ENCODE measurements at regions not wholly inside any gene's neighbourhood (a gene's known extent, or its start where the extent isn't known, plus 50 kb on each side); places are given as distances from the start of the nearest gene placed in this dataset.

DNA sequence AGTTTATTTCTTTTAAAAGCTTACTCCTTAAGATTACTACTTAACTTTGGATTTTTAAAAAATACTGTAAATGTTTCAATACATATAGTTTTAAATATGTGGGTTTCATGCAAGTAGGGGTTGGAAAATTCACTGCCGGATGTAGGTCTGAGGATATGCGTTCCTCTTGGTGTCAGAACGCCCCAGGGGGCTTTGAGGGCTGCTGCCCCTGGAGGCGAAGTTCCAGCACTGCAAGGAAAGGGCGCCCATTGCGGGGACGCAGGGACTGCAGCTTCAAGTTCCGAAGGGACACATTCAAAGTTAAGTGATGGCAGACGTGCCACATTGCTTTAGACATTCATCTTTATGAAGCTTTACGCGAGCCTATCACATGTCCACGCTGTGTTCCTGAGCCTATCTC, 152.9 kb downstream of the SOD2 start:
- DNase-seq (ENCODE audit: extremely low read depth in 1 of 4, low spot score in 3 of 4) (peak; percentile 55 to 64 (median 58)), FAIRE-seq (peak; percentile 84), ATAC-seq (peak; percentile 100)
- Histone ChIP-seq H3K9me1 (ENCODE audit: control insufficient read depth, insufficient read depth, low read length) (no peaks in the 10 kb centered on the region), H3K36me3 (ENCODE audit: control insufficient read depth, insufficient read depth, low read length) (no peaks in the 10 kb centered on the region), H3K4me3 (no peak overlapping the region), H3K9me3 (replicated peaks; ENCODE audit: control insufficient read depth, insufficient read depth, low read depth, low read length) (no peaks in the 10 kb centered on the region), H3K27ac (ENCODE audit: extremely low read depth, low read depth, low read length) (no peak overlapping the region), H2AFZ (ENCODE audit: low read depth, low read length) (no peak overlapping the region), H3K27me3 (ENCODE audit: control insufficient read depth in 2 of 2, insufficient read depth in 2 of 2, low read length in 2 of 2) (peaks cover 0 to 21% of the 10 kb centered on the region in 2 experiments; a peak in 3 of 5 replicates), H3K4me1 (replicated peaks in 1 of 2; ENCODE audit: control insufficient read depth in 2 of 2, insufficient read depth in 2 of 2, low read length in 2 of 2) (no peaks in the 10 kb centered on the region), H3K4me2 (ENCODE audit: insufficient read depth, low read length) (no peak overlapping the region), H3K9ac (ENCODE audit: insufficient read depth in 1 of 2, low read depth in 2 of 2, low read length in 2 of 2) (no peak overlapping the region), H3K79me2 (ENCODE audit: control insufficient read depth, insufficient read depth, low read length) (no peaks in the 10 kb centered on the region), H4K20me1 (replicated peaks; ENCODE audit: control insufficient read depth, insufficient read depth, low read length) (no peaks in the 10 kb centered on the region)
- WGBS (ENCODE audit: insufficient coverage, low coverage, missing lambda C conversion rate), result under 1% methylated on average over 12 of the region's 12 CpGs
- ChIA-PET CTCF (ENCODE audit: low intra/inter-chr PET ratio) (no interaction called here), POLR2A (interaction anchor here (1.1 to 1.4 kb wide), 2 partner anchors 9 to 13 kb away, joined by 3 read pairs; no protein-coding TSS in a partner anchor)
- no TSS peak for BruUV-seq (replicated peaks)
- in situ Hi-C loops (cut with MboI), result no loop called here
- intact Hi-C loops (cut with micrococcal nuclease), result no loop called here
- TF ChIP-seq XRCC5 (IDR thresholded peaks at IDR 0.05; ENCODE audit: low read depth, low read length) (peak; percentile 64; the same call in 1 of the 2 replicates), ZBTB7A (IDR thresholded peaks at IDR 0.05; ENCODE audit: borderline replicate concordance, control insufficient read depth, low read depth, low read length) (peak; percentile 23; the same call in 1 of the 2 replicates), ZNF384 (IDR thresholded peaks at IDR 0.05; ENCODE audit: low read depth, low read length) (no peak), CHD4 (IDR thresholded peaks at IDR 0.05; ENCODE audit: insufficient read depth, insufficient replicate concordance, low read depth, low read length, poor library complexity, severe bottlenecking) (no peak), YY1 (IDR thresholded peaks at IDR 0.05; ENCODE audit: borderline replicate concordance in 1 of 3, control insufficient read depth in 1 of 3, extremely low read depth in 1 of 3, insufficient read depth in 3 of 3, insufficient read length in 1 of 3, insufficient replicate concordance in 2 of 3, low read depth in 1 of 3, low read length in 2 of 3) (peak in 1 of 3 experiments; percentile 29)
- TF ChIP-seq, protein P1, sequence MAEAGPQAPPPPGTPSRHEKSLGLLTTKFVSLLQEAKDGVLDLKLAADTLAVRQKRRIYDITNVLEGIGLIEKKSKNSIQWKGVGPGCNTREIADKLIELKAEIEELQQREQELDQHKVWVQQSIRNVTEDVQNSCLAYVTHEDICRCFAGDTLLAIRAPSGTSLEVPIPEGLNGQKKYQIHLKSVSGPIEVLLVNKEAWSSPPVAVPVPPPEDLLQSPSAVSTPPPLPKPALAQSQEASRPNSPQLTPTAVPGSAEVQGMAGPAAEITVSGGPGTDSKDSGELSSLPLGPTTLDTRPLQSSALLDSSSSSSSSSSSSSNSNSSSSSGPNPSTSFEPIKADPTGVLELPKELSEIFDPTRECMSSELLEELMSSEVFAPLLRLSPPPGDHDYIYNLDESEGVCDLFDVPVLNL (CRISPR knock-in tag; IDR thresholded peaks at IDR 0.05; ENCODE audit: low read depth), result no peak
- TF ChIP-seq, protein P2, sequence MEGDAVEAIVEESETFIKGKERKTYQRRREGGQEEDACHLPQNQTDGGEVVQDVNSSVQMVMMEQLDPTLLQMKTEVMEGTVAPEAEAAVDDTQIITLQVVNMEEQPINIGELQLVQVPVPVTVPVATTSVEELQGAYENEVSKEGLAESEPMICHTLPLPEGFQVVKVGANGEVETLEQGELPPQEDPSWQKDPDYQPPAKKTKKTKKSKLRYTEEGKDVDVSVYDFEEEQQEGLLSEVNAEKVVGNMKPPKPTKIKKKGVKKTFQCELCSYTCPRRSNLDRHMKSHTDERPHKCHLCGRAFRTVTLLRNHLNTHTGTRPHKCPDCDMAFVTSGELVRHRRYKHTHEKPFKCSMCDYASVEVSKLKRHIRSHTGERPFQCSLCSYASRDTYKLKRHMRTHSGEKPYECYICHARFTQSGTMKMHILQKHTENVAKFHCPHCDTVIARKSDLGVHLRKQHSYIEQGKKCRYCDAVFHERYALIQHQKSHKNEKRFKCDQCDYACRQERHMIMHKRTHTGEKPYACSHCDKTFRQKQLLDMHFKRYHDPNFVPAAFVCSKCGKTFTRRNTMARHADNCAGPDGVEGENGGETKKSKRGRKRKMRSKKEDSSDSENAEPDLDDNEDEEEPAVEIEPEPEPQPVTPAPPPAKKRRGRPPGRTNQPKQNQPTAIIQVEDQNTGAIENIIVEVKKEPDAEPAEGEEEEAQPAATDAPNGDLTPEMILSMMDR (IDR thresholded peaks at IDR 0.05 in 2 of 3, conservative IDR thresholded peaks at IDR 0.05 in 1 of 3; ENCODE audit: insufficient read depth in 2 of 3, low read depth in 1 of 3, low read length in 3 of 3), result peak; percentile 72 to 97 (median 78)
- TF ChIP-seq, protein P3, sequence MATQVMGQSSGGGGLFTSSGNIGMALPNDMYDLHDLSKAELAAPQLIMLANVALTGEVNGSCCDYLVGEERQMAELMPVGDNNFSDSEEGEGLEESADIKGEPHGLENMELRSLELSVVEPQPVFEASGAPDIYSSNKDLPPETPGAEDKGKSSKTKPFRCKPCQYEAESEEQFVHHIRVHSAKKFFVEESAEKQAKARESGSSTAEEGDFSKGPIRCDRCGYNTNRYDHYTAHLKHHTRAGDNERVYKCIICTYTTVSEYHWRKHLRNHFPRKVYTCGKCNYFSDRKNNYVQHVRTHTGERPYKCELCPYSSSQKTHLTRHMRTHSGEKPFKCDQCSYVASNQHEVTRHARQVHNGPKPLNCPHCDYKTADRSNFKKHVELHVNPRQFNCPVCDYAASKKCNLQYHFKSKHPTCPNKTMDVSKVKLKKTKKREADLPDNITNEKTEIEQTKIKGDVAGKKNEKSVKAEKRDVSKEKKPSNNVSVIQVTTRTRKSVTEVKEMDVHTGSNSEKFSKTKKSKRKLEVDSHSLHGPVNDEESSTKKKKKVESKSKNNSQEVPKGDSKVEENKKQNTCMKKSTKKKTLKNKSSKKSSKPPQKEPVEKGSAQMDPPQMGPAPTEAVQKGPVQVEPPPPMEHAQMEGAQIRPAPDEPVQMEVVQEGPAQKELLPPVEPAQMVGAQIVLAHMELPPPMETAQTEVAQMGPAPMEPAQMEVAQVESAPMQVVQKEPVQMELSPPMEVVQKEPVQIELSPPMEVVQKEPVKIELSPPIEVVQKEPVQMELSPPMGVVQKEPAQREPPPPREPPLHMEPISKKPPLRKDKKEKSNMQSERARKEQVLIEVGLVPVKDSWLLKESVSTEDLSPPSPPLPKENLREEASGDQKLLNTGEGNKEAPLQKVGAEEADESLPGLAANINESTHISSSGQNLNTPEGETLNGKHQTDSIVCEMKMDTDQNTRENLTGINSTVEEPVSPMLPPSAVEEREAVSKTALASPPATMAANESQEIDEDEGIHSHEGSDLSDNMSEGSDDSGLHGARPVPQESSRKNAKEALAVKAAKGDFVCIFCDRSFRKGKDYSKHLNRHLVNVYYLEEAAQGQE (IDR thresholded peaks at IDR 0.05; ENCODE audit: borderline replicate concordance), result 0 out of 2 replicates have a peak, but pooled peaks have one; percentile 13
- TF ChIP-seq, protein P3 (CRISPR knock-in tag; IDR thresholded peaks at IDR 0.05; ENCODE audit: low read depth), result no peak

Measured in K562 (cell line).